ENCODE measurements at regions not wholly inside any gene's neighbourhood (a gene's known extent, or its start where the extent isn't known, plus 50 kb on each side); places are given as distances from the start of the nearest gene placed in this dataset.

- TF ChIP-seq, protein P1, sequence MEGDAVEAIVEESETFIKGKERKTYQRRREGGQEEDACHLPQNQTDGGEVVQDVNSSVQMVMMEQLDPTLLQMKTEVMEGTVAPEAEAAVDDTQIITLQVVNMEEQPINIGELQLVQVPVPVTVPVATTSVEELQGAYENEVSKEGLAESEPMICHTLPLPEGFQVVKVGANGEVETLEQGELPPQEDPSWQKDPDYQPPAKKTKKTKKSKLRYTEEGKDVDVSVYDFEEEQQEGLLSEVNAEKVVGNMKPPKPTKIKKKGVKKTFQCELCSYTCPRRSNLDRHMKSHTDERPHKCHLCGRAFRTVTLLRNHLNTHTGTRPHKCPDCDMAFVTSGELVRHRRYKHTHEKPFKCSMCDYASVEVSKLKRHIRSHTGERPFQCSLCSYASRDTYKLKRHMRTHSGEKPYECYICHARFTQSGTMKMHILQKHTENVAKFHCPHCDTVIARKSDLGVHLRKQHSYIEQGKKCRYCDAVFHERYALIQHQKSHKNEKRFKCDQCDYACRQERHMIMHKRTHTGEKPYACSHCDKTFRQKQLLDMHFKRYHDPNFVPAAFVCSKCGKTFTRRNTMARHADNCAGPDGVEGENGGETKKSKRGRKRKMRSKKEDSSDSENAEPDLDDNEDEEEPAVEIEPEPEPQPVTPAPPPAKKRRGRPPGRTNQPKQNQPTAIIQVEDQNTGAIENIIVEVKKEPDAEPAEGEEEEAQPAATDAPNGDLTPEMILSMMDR (conservative IDR thresholded peaks at IDR 0.05; ENCODE audit: low read depth, low read length): no peak
- TF ChIP-seq EZH2 (IDR thresholded peaks at IDR 0.05; ENCODE audit: borderline replicate concordance, low read depth, low read length, poor library complexity, severe bottlenecking): no peak
These were observed 128.4 kb upstream of the MEIS1 start for GRCh38 chr2:66306483-66306882.
